ENCODE measurements at regions not wholly inside any gene's neighbourhood (a gene's known extent, or its start where the extent isn't known, plus 50 kb on each side); places are given as distances from the start of the nearest gene placed in this dataset.

- TF ChIP-seq ZBTB46 (CRISPR knock-in tag; IDR thresholded peaks at IDR 0.05; ENCODE audit: borderline replicate concordance), result no peak
- TF ChIP-seq NFE2 (CRISPR knock-in tag; IDR thresholded peaks at IDR 0.05), result no peak
- TF ChIP-seq PAWR (CRISPR knock-in tag; IDR thresholded peaks at IDR 0.05; ENCODE audit: borderline replicate concordance), result no peak
- no peak for TF ChIP-seq GATAD2A (CRISPR knock-in tag; IDR thresholded peaks at IDR 0.05)
- no peak for TF ChIP-seq GATA4 (IDR thresholded peaks at IDR 0.05; ENCODE audit: borderline replicate concordance, low read depth)
- no peak for TF ChIP-seq ZSCAN9 (CRISPR knock-in tag; IDR thresholded peaks at IDR 0.05; ENCODE audit: borderline replicate concordance)
- TF ChIP-seq, protein P1, sequence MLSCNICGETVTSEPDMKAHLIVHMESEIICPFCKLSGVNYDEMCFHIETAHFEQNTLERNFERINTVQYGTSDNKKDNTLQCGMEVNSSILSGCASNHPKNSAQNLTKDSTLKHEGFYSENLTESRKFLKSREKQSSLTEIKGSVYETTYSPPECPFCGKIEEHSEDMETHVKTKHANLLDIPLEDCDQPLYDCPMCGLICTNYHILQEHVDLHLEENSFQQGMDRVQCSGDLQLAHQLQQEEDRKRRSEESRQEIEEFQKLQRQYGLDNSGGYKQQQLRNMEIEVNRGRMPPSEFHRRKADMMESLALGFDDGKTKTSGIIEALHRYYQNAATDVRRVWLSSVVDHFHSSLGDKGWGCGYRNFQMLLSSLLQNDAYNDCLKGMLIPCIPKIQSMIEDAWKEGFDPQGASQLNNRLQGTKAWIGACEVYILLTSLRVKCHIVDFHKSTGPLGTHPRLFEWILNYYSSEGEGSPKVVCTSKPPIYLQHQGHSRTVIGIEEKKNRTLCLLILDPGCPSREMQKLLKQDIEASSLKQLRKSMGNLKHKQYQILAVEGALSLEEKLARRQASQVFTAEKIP (CRISPR knock-in tag; IDR thresholded peaks at IDR 0.05; ENCODE audit: borderline replicate concordance), result no peak
- no peak for TF ChIP-seq NFE2L1 (CRISPR knock-in tag; IDR thresholded peaks at IDR 0.05; ENCODE audit: borderline replicate concordance)
- no peak for TF ChIP-seq FOXO1 (CRISPR knock-in tag; IDR thresholded peaks at IDR 0.05)
- TF ChIP-seq ZNF530 (CRISPR knock-in tag; IDR thresholded peaks at IDR 0.05; ENCODE audit: low read depth), result no peak
- TF ChIP-seq CEBPB (IDR thresholded peaks at IDR 0.05; ENCODE audit: borderline replicate concordance, low read depth, low read length), result no peak
Measured at GRCh38 chr2:128654408-128654807, 335.7 kb upstream of the HS6ST1 start (continued).

- ATAC-seq (no peak), DNase-seq (ENCODE audit: low spot score) (no peak), FAIRE-seq (no peak)
- H4K20me1 ChIP-seq (ENCODE audit: insufficient read depth, low read length), result no peaks in the 10 kb centered on the region
- H2AFZ ChIP-seq (ENCODE audit: low read length), result no peak overlapping the region
- WGBS (ENCODE audit: low lambda C conversion rate), result 2% methylated on average over 6 of the region's 6 CpGs
- ChIA-PET CTCF (ENCODE audit: low intra/inter-chr PET ratio, low total read pairs) (no interaction called here), POLR2A (no interaction called here)
- no TSS peak for BruUV-seq (replicated peaks)
- TF ChIP-seq HNRNPK (IDR thresholded peaks at IDR 0.05; ENCODE audit: low read depth, low read length, poor library complexity, severe bottlenecking), result no peak
- TF ChIP-seq MAF1 (CRISPR knock-in tag; IDR thresholded peaks at IDR 0.05; ENCODE audit: borderline replicate concordance), result no peak
- no peak for TF ChIP-seq CEBPG (CRISPR knock-in tag; IDR thresholded peaks at IDR 0.05)
- TF ChIP-seq ZNF713 (CRISPR knock-in tag; IDR thresholded peaks at IDR 0.05), result no peak
- TF ChIP-seq NCOA5 (CRISPR knock-in tag; IDR thresholded peaks at IDR 0.05), result no peak
- TF ChIP-seq HMG20A (CRISPR knock-in tag; IDR thresholded peaks at IDR 0.05; ENCODE audit: borderline replicate concordance), result no peak
- TF ChIP-seq TAF15 (IDR thresholded peaks at IDR 0.05; ENCODE audit: low read depth, low read length, poor library complexity, severe bottlenecking), result no peak
- no peak for TF ChIP-seq MAFG (CRISPR knock-in tag; IDR thresholded peaks at IDR 0.05)
- no peak overlapping the region for H3K4me2 ChIP-seq (ENCODE audit: low read depth, low read length)
- no peaks in the 10 kb centered on the region for H3K4me1 ChIP-seq (ENCODE audit: insufficient read depth, low read length)
- H3K9ac ChIP-seq (ENCODE audit: insufficient read depth, low read depth, low read length), result no peak overlapping the region
- H3K79me2 ChIP-seq (ENCODE audit: insufficient read depth, low read length), result no peaks in the 10 kb centered on the region
- H3K27me3 ChIP-seq (ENCODE audit: control insufficient read depth in 1 of 2, insufficient read depth in 2 of 2, low read length in 2 of 2), result peaks cover 3 to 59% of the 10 kb centered on the region in 2 experiments
- no peak overlapping the region for H3K4me3 ChIP-seq (replicated peaks in 1 of 3; ENCODE audit: insufficient read depth in 1 of 3, low read depth in 2 of 3, low read length in 3 of 3)
- no peaks in the 10 kb centered on the region for H3K9me3 ChIP-seq (ENCODE audit: low read length)
- in situ Hi-C loops (cut with HindIII; ENCODE audit: extremely low pct_ligation_motif_present, low pct_unique_long_range_greater_than_20kb) (no loop called here), intact Hi-C loops (cut with micrococcal nuclease; ENCODE audit: unreplicated experiment) (no loop called here)
- no peaks in the 10 kb centered on the region for H3K36me3 ChIP-seq (replicated peaks in 1 of 2; ENCODE audit: control insufficient read depth in 1 of 2, insufficient read depth in 2 of 2, low read length in 2 of 2)
- no peak overlapping the region for H3K27ac ChIP-seq (ENCODE audit: extremely low read length, insufficient read depth, low read length)
Measured at GRCh38 chr2:128660836-128661235, 342.2 kb upstream of the HS6ST1 start.
